Neural progenitor cell (in vitro differentiated cells): ENCODE measurements at regions not wholly inside any gene's neighbourhood (a gene's known extent, or its start where the extent isn't known, plus 50 kb on each side); places are given as distances from the start of the nearest gene placed in this dataset.

Source experiments
- DNase-seq: peaks from one replicate; pipeline ENCODE4 v3.0.0-alpha.2; 2016; ENCODE audit warnings: low spot score
- H2AFZ ChIP-seq: fragments of 200-600 bp; sonication (generic); replicated peaks from 2 replicates; pipeline ENCODE4 v1.6.1; 2016; ENCODE audit warnings: antibody characterized with exemption
- H3F3A ChIP-seq: fragments of 200-600 bp; sonication (generic); 2 replicates; pipeline ENCODE4 v1.6.1; 2016; ENCODE audit warnings: antibody characterized with exemption, low read depth
- H3K27ac ChIP-seq: fragments of 200-600 bp; sonication (generic); 2 replicates; pipeline ENCODE4 v1.5.1; 2016; ENCODE audit warnings: mild to moderate bottlenecking
- H3K27me3 ChIP-seq: fragments of 200-600 bp; sonication (generic); 2 replicates; pipeline ENCODE4 v1.6.1; 2016; ENCODE audit warnings: mild to moderate bottlenecking, moderate library complexity
- H3K36me3 ChIP-seq: fragments of 200-600 bp; sonication (generic); 2 replicates; pipeline ENCODE4 v1.5.1; 2016
- H3K4me1 ChIP-seq: fragments of 200-600 bp; sonication (generic); 2 replicates; pipeline ENCODE4 v1.6.1; 2016; ENCODE audit warnings: mixed run types
- H3K4me2 ChIP-seq: fragments of 200-600 bp; sonication (generic); 2 replicates; pipeline ENCODE4 v1.6.1; 2016
- H3K4me3 ChIP-seq: fragments of 200-600 bp; sonication (generic); 2 replicates; pipeline ENCODE4 v1.5.1; 2016
- H3K79me2 ChIP-seq: fragments of 200-600 bp; sonication (generic); 2 replicates; pipeline ENCODE4 v1.6.1; 2016; ENCODE audit warnings: low read depth
- H3K9ac ChIP-seq: fragments of 200-600 bp; sonication (generic); 2 replicates; pipeline ENCODE4 v1.6.1; 2016
- H3K9me3 ChIP-seq: fragments of 200-600 bp; sonication (generic); 2 replicates; pipeline ENCODE4 v1.5.1; 2016; ENCODE audit warnings: low read depth
- H4K20me1 ChIP-seq: fragments of 200-600 bp; sonication (generic); 2 replicates; pipeline ENCODE4 v1.6.1; 2016; ENCODE audit warnings: low read depth
- H3K27ac Mint-ChIP-seq: 3 replicates; pipeline ENCODE4 v1.8.0; 2021; ENCODE audit warnings: mixed read lengths
- H3K27me3 Mint-ChIP-seq: 2 replicates; pipeline ENCODE4 v1.8.0; 2022; ENCODE audit warnings: low read depth, mild to moderate bottlenecking, inconsistent platforms, moderate library complexity, mixed read lengths; ENCODE audit not compliant: insufficient read depth
- H3K36me3 Mint-ChIP-seq: 3 replicates; pipeline ENCODE4 v1.8.0; 2021; ENCODE audit warnings: mixed read lengths
- H3K4me1 Mint-ChIP-seq: 3 replicates; pipeline ENCODE4 v1.8.0; 2021; ENCODE audit warnings: mixed read lengths
- H3K4me3 Mint-ChIP-seq: 3 replicates; pipeline ENCODE4 v1.8.0; 2021; ENCODE audit warnings: mild to moderate bottlenecking, moderate library complexity, mixed read lengths
- H3K9me3 Mint-ChIP-seq: 3 replicates; pipeline ENCODE4 v1.8.0; 2020; ENCODE audit warnings: mixed read lengths
- CTCF ChIP-seq: fragments of 200-600 bp; sonication (generic); IDR thresholded peaks from 2 replicates; pipeline ENCODE4 v1.5.1; 2017; ENCODE audit warnings: antibody characterized with exemption, mild to moderate bottlenecking
- EZH2 ChIP-seq: fragments of 200-600 bp; sonication (generic); IDR thresholded peaks from 2 replicates; pipeline ENCODE4 v1.6.1; 2017; ENCODE audit warnings: antibody characterized with exemption, mild to moderate bottlenecking, moderate library complexity
- EZH2phosphoT487 ChIP-seq: fragments of 200-600 bp; sonication (generic); IDR thresholded peaks from 2 replicates; pipeline ENCODE4 v1.6.1; 2017; ENCODE audit warnings: antibody characterized with exemption

- H3F3A ChIP-seq, result no peaks in the 10 kb centered on the region
- DNase-seq, result no peak
- H3K9me3 ChIP-seq, result no peaks in the 10 kb centered on the region
- no peak overlapping the region for H3K4me2 ChIP-seq
- no peak for TF ChIP-seq CTCF
- TF ChIP-seq EZH2, result no peak
- TF ChIP-seq EZH2phosphoT487, result no peak
- H3K79me2 ChIP-seq, result no peaks in the 10 kb centered on the region
- no peaks in the 10 kb centered on the region for H3K4me1 Mint-ChIP-seq
- no peak overlapping the region for H3K27ac ChIP-seq
- H3K27me3 Mint-ChIP-seq, result peaks cover 6% of the 10 kb centered on the region
- no peak overlapping the region for H3K4me3 Mint-ChIP-seq
- H3K27ac Mint-ChIP-seq, result no peak overlapping the region
- H3K36me3 ChIP-seq, result no peaks in the 10 kb centered on the region
- no peak overlapping the region for H2AFZ ChIP-seq
- peaks cover 2% of the 10 kb centered on the region for H3K9me3 Mint-ChIP-seq
- H3K36me3 Mint-ChIP-seq, result no peaks in the 10 kb centered on the region
- H3K4me3 ChIP-seq, result no peak overlapping the region
- H3K27me3 ChIP-seq, result no peaks in the 10 kb centered on the region
- no peak overlapping the region for H3K9ac ChIP-seq
- no peaks in the 10 kb centered on the region for H3K4me1 ChIP-seq
- H4K20me1 ChIP-seq, result no peaks in the 10 kb centered on the region
Observed at GRCh38 chr14:97428808-97429440, 631.7 kb downstream of the VRK1 start.

- H3K4me3 Mint-ChIP-seq, result no peak overlapping the region
- H3K36me3 ChIP-seq, result no peaks in the 10 kb centered on the region
- H3K36me3 Mint-ChIP-seq, result no peaks in the 10 kb centered on the region
- H3F3A ChIP-seq, result no peaks in the 10 kb centered on the region
- H3K4me1 Mint-ChIP-seq, result no peaks in the 10 kb centered on the region
- H3K27ac Mint-ChIP-seq, result no peak overlapping the region
- H3K9ac ChIP-seq, result no peak overlapping the region
- no peaks in the 10 kb centered on the region for H3K4me1 ChIP-seq
- no peak overlapping the region for H3K4me2 ChIP-seq
- no peaks in the 10 kb centered on the region for H4K20me1 ChIP-seq
- H3K27ac ChIP-seq, result no peak overlapping the region
- no peaks in the 10 kb centered on the region for H3K27me3 ChIP-seq
- DNase-seq, result no peak
- no peaks in the 10 kb centered on the region for H3K79me2 ChIP-seq
- peaks cover 2% of the 10 kb centered on the region for H3K9me3 Mint-ChIP-seq
- no peak overlapping the region for H3K4me3 ChIP-seq
- H2AFZ ChIP-seq, result no peak overlapping the region
- H3K9me3 ChIP-seq, result no peaks in the 10 kb centered on the region
- no peak for TF ChIP-seq EZH2
- no peak for TF ChIP-seq CTCF
- no peak for TF ChIP-seq EZH2phosphoT487
- H3K27me3 Mint-ChIP-seq, result peaks cover 6% of the 10 kb centered on the region
Observed at GRCh38 chr14:97432586-97432985, 635.4 kb downstream of the VRK1 start.

GRCh38 chr14:97441740-97442362 is 644.7 kb downstream of the VRK1 start:
- H3K9me3 Mint-ChIP-seq, result no peaks in the 10 kb centered on the region

More at GRCh38 chr14:97441740-97442362, 644.7 kb downstream of the VRK1 start:
- H3K36me3 ChIP-seq, result no peaks in the 10 kb centered on the region
- H3F3A ChIP-seq, result peaks cover 4% of the 10 kb centered on the region
- H3K9me3 ChIP-seq, result no peaks in the 10 kb centered on the region
- H3K79me2 ChIP-seq, result no peaks in the 10 kb centered on the region
- H4K20me1 ChIP-seq, result no peaks in the 10 kb centered on the region
- H3K9ac ChIP-seq, result no peak overlapping the region
- no peak overlapping the region for H3K4me3 ChIP-seq
- H3K4me3 Mint-ChIP-seq, result no peak overlapping the region
- H3K27me3 Mint-ChIP-seq, result no peaks in the 10 kb centered on the region
- H3K27ac Mint-ChIP-seq, result no peak overlapping the region
- no peaks in the 10 kb centered on the region for H3K27me3 ChIP-seq
- no peak overlapping the region for H3K4me2 ChIP-seq
- no peaks in the 10 kb centered on the region for H3K36me3 Mint-ChIP-seq
- no peak for DNase-seq
- H3K4me1 ChIP-seq, result peaks cover 15% of the 10 kb centered on the region
- no peak overlapping the region for H3K27ac ChIP-seq
- no peak overlapping the region for H2AFZ ChIP-seq
- no peaks in the 10 kb centered on the region for H3K4me1 Mint-ChIP-seq
- no peak for TF ChIP-seq EZH2phosphoT487
- no peak for TF ChIP-seq CTCF
- TF ChIP-seq EZH2, result no peak
